Suppressor macrophage treated with lipopolysaccharide for 4 hours (primary cell): ENCODE measurements at regions not wholly inside any gene's neighbourhood (a gene's known extent, or its start where the extent isn't known, plus 50 kb on each side); places are given as distances from the start of the nearest gene placed in this dataset.
A peak's percentile ranks its signal among the peaks of the same experiment; 100 is the strongest.
"Not testable (repeated sequence)": the region's sequence is repeated elsewhere in the genome, so short reads cannot be mapped to it uniquely, and the experiment has no call there.

Source experiments
- DNase-seq: peaks from one replicate; pipeline ENCODE4 v3.0.0-alpha.2; 2020

DNA sequence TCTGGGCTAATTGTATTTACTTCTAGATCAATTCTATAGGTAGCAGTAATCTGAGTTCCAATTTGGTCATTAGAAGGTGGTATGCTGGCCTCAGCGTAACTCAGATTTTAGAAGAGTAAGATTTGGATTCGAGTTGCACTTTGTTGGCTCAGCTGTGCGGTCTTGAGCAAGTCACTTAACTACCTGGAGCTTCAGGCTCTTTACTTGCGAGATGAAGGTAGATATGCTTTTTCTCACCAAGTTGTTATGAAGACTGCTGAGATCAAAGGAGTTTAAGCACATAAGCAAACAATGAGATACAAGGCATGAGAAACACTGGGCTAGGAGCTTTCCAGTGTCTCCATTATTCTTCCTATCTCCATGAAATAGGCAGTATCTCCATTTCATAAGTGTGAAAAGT lies 133.8 kb upstream of the RANBP3L start:
- DNase-seq, result no peak

DNA sequence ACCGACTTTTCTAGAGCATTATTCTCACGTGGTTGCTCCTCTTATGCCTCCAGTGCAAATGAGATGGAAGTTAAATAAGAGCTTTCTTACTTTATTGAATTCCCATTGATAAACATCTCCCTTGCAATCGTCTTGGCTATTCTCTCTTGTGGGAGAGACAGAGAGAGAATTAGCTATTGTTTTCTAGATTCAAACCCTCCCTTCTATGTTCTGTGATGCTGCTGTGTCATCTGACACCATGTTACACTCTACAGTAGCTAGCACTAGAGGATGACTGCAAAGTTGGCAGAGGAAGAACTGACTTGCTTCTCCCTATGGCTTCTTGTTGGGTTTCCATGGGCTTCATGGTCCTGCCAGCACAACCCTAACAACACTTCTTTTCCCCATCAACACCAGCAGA lies 134.6 kb upstream of the RANBP3L start:
- DNase-seq, result no peak

DNA sequence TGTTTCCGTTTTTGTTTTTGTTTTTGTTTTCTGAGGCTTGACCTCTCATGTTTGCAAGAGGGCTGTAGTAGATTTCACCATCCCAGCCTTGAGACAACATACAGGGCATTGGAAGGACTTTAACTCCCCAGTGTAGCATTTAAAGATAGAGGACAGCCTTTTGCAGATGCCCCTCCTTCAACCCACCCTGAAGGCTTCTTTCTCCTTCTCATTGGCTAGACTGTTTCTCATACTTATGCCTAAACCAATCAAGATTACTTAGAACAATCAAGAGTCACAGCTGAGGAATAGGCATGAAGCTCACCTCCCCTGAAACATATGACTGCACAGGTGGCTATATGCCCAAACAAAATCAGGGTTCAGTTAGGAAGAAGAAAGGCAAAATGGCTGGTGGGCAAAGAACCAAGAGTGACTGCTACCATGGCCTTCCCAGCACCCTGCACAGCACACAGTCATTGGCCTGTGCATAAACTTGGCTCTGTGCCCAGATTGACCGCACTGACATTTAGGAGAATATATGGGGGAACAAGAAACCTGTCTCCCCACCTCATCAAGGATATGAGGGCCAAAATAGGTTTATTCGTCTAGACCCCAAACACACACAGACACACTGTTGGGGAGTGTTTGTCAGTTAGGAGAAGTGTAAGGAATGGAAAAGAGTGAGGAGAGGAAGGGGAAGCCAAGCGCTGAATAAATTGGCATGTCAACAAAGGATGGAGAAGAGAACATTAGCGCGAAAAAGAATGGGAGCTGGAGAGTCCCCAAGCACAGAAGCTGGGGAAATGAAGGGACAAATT lies 137.3 kb upstream of the RANBP3L start:
- no peak for DNase-seq

DNA sequence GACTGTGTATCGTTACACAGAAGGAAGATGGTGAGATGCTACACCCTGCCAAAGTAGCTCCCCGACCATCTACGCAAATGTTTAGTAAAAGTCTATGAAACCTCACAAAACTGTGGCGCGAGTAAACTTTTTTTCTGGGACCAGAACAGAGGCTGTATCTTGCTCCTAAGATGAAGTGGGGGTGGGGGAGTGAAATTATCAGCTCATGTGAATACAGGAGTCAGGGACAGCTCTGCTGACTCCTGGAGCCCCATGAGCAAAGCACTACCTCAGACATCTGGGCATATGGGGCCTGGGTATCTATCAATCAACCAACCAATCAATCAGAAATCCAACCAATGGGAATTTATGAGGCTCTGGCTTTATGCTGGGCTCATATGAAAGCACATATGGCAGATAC lies 138.6 kb upstream of the RANBP3L start:
- no peak for DNase-seq

DNA sequence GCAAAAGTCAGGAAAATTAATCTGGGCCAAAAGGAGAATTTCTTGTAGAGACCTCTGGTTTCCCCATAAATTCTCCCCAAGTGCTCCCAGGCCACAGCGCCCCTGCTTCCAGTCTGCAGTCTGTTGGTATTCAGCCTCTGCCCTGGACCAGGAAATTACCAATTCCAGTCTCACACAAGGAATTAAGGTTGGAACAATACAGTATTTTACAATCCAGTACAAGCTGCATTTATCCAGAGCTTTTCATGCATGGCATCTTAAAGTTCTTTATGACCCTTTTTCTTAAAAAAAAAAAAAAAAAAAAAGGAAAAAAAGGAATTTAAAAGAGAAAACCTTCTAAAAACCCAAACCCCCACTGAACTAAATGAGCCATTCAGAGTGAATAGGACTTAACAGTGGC lies 139.6 kb upstream of the RANBP3L start:
- no peak for DNase-seq

DNA sequence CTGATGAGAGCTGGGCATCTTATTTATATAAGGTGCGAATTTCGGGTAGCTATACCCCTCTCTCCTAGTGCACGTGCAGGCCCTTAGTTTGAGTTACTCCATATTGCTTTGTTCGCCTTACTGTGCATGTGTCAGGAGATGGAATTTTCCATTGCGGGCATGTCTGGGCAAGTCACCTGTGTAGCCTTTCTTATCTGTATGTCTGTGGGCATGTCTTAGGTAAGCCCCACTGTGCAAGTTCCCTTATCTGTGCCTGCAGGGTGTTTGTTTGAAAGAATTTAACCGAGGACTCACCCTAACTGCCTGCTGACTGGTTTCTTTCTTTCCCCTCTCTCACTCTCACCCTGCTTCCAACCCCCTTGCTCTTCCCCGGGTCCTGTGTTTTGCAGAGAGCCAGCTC lies 140.7 kb upstream of the RANBP3L start:
- no peak for DNase-seq

DNA sequence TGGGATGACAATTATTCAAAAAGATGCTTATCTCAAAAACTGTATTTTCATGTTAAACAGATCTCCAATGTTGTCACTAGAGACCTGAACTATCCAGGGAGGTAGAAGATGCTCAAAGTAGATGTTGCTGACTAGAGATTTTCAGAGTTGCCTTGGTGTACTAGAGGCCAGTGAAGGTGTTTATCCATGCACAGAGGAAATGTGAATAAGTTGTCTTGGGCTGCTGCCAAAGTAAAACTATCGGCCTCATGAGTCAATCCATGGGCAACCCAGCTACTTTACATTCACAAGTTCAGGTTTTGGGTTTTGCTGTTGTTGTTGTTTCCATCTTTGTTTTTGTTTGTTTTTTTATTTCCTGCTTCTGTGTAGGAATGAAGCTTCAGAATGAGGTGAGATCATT lies 141.1 kb upstream of the RANBP3L start:
- peak; percentile 24 for DNase-seq

DNA sequence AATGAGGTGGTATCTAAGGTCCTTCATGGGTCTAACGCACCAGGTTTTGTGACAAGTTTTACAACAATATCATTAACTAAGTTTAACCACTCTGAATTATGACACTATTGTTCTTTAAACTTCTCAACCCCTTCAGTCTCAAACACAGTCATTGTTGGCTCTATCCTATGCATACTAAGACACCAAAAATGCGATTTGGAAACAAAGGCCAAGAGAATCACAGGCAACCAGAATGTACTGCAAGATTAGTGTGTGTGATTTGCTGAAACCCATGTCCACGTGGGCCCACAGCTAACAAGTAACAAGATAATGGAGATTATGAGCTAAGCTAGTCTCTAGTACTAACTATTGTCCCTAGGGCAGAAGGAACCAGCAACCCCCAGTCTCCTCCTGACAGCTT lies 142.2 kb upstream of the RANBP3L start:
- no peak for DNase-seq

DNA sequence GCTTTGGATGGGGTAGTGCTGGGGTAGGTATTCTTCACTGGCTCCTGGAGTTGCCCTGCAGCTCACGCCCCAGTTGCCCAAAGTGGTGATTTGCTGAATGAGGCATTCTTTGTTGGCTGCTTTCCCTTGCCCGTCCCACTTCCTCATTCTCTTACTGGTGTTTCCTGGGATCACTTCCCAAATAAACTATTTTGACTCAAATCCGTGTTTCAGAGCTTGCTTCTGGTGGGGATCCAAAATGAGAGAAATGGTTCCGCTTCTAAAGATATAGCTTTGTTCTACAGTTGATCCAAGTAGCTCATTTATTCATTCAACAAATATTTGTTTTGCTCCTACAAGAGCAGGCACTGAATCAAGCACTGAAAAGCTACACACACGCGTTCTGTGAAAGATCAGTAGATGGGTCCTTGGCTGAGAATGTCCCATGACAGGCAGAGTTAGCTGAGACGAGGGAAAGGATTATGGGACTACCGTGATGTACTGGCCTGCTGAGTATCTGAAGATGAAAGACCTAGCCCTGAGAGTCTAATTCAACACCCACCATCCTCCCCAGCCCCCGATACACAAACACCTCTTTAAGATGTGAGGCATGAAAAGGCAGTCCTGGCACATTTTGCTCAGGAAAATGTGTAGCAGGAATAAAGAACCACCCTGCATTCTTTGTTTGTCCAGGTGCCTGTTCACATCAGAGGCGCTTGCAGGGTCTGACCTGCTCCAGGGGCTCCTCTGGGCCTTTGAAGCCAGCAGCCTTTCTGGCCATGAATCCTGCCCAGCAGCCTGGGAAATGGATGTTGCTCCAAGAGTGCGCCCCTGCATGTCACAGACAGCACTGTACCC lies 143.1 kb upstream of the RANBP3L start:
- DNase-seq, result peak; percentile 69

DNA sequence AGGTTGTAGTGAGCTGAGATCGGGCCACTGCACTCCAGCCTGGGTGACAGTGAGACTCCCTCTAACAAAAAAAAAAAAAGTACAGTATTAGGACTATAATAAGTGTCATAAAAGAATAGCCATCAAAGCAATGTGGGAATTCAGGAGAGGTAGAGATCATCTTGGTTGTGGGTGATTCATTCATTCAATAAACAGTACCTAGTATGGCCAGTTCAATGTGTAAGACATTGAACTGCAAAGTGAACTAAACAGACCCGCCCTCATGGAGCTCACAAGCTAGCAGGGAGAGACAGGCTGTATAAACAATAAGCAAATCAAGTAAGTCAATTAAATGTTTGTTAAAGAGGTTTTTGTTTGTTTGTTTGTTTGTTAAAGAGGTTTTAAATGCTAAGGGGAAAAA lies 146.1 kb upstream of the RANBP3L start:
- no peak for DNase-seq

DNA sequence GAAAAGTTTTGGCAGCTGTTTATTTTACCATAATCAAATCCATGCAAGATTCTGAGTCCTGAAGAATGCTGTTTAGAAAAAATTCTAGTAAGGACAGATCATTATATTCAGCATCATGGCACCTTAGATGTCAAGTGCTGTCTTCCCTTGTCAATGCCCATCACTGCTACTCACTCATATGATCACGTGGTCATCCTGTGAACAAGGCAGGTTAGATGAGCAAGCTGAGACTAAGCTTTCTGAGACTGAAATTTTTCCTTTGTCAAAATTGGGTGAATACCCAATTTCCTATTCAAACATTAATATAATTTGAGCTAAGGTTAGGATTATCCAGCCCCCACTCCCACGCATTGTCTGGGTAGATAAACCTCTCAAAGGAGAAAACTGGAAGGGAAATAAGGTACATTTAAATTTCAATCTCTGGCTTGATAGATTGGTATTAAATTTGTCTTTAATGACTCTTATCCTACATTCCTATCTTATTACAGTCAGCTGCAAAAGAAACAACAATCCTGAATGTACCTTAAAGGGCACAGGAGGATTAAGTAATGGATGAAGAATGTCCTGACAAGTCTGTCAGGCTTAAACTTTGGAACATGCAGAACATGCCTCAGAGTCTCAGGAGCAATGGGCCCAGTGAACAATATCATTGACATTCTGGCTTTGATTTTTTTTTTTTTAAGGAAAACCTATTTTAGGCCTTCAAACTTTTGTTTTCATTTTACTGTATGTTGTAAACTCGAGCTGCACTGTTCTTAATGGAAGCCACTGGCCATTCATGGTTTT lies 148.7 kb upstream of the RANBP3L start:
- no peak for DNase-seq

DNA sequence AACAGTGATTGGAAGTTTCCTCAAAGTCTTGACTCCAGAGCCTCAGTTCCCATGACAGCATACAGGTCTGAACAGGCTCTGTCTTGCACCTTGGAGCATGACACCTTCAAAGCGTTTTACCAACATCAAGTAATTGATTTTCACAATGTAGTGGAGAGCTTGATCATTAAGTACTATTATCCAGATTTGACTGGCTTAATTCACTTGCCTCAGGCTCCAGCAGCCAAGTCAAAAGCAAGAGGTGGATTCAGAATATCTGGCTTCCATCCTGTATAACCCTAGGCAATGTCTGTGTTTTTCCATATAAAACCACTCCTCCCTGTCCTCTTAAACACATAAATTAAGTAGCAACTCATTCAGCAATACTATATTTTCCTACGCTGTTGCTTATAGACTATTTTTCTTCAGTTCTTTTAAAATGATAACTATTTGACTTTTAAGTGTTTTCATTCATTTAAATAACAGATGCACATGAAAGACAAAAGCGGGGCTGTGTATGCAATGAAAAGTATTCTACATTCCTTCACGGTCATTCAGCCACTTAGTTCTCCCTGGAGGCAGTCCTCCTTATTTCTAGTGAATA lies 150.8 kb upstream of the RANBP3L start:
- DNase-seq, result no peak

DNA sequence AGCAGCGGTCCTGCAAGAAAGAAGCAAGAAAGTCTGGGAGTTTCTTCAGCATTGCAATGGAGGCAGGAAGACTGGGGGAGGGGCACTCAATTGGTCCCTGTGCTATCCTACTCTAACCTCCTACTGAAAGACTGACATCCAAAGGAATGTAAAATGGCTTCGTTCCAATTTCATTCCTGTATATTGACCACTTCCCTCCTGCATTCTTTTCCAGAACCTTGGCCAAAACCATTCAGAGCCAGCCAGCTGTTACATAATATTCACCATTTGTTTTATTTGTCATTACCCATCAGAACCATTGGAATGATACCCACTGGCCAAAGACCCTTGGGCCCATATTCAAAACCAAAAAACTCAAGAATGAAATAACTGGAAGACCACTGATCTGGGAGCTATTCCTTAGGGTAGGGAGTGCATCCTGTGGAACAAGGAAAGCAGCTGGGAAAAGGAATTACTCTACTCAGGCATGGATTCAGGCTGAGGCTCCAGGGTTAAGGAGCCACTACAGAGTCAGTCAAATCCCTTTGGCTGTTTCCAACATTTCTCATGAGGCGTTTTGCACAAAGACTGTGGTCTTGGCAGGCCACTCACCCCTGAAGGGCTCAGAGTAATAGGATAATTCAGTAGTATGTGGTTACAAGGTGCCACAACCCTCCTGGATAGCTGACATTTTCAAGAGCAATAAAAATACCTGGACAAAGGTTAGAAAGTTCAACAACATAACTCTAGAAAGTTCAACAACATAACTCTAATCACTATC lies 148.7 kb upstream of the SLC1A3 start:
- no peak for DNase-seq

DNA sequence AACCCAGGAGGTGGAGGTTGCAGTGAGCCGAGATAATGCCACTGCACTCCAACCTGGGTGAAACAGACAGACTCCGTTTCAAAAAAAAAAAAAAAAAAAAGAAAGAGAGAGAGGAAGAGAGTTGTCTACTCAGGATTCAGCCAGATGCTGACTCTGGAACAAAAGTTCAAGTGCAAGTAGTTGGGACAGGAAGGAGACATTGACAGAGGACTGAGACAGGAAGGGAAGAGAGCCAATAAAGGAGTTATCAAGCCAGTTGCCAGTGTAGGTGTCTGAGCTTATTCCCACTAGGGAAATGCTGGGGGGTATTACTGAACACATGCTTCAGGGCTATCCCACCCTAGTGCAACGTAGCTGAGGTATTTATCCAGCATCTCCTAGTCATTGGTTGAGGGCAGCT lies 147.7 kb upstream of the SLC1A3 start:
- no peak for DNase-seq

DNA sequence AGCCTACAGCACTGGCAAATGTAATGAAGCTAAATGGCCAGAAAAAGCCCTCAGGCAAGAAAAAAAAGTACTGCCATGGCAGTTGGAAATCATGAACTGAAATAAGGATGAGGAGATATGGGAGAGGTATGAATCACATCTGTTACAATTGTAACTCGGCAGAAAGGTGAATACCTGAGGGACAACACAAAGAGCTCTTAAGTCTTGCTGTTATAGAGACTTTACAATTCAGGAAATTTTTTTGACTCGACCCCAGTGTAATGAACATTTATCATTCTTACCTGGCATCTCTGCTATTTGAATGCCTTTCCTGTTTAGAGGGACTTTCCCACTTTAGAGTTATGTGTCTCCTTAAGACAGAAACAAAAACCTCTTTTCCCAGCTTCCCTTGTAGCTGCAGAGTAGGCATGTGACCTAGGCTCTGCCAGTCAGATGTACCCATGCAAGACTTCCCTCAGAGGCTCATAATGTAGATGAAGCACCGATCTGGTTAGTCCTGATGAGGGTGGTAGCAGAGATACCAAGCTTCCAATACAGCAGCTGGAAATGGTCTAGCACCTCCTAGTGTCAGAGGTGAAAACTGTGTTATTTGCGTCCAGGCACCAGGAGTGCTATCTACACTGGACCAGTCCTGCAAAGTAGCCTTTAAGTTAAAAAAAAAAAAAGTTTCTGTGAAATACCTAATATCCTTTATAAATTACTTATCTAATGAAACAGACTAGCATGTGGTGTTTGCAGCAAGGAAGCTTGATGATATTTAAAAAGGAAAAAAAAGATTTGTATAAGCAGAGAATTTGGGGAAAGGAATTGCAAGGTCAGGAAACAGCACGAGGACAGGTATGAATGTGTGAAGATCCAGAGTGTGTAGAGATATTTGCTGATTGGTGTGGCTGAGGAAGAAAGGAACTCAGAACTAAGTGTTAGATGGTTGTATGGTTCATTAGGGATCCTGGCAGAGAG lies 146.9 kb upstream of the SLC1A3 start:
- DNase-seq, result peak; percentile 25

DNA sequence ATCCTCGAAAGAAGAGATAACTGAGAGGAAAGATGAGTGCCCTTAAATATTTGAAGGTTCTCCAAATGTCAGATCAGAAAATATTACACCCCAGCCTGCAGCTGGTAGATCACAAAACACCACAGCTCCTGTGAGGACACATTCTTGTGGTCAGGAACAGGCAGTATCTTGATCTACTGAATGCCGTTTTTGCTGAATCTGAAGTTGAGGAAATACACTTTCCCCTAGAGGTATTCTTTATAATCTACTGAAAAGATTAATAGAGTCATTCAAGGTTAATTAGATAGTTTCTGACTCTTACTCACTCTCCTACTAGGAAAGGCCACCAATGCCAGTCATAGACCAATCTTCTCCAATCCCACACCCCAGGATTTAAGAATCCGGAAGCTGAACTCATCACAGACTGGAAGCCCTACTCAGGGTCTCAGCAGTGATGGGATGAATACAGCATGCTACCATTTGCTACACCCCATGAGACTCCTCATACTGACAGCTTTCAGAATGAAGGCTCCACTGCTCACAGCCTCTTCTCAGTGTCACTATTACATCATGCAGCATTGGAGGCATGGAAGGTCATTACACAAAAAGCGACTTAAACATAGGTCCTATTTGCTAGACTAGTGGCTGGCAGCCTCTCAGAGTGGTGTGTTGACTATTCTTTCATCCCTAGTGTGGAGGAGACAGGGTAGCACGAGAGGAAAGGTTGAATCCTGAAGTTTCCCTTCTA lies 143.9 kb upstream of the SLC1A3 start:
- no peak for DNase-seq

DNA sequence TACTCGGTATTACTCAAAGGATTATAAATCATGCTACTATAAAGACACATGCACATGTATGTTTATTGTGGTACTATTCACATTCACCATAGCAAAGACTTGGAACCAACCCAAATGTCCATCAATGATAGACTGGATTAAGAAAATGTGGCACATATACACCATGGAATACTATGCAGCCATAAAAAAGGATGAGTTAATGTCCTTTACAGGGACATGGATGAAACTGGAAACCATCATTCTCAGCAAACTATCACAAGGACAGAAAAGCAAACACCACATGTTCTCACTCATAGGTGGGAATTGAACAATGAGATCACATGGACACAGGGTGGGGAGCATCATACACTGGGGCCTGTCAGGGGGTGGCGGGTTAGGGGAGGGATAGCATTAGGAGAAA lies 130.5 kb upstream of the SLC1A3 start:
- not testable (repeated sequence) for DNase-seq

DNA sequence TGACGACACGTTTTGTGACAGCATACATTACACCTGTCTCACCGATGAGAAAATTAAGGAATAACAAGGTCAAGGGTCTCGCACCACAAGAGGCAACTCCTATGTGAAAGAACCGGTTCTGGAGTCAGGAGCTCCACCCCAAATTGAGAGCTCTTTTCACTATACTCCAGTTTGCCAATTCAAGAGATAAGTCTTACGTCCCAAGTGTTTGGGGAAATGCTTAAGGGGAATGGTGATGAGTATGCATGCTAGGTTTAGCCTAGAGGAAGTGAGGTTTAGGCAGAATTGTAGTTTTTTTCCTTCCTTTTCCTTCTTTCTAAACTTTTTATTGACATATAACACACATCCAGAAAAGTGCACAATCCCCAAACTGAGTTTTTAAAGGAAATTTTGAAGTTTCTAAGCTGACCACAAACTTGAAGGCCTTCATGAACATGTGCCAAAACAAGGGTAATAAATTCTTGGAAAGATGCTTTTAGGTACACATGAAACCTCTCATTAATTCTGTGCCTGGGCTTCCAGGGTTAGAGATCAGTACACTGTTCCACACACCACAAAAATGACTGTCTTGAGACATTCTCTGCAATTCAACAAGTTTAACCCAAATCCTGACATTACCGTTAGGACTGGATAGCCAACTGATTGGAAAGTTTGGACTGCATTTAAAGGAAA lies 127.6 kb upstream of the SLC1A3 start:
- no peak for DNase-seq

DNA sequence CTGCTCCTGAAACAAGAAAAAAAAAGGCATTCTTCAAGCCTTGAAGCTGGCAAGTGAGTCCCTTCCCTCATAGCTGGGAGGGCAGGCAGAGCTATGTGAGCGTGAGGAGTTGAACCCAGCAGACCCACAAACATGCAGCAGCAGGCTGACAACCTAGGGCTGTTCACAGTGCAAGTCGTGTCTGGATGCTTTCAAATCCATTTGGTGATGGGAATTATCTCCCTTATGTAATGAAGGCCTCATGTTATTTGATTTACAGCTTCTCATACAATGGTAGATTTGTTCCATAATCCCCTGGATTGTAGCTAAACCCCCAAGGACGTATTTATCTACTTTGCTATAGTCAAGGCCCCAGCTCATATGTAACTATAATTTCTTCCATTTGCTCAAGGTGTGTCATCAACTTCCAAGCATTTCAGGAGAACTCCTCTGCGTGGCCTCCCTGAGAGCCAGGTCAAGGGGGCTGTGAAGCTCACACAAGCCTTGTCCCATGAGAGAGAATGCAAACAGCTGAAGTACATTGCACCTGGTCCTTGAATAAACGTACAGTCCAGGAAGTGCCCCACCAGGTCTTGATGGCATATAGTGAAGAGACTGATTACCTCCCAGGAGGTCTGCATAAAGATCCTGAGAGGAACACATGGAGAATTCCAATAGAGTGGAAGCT lies 124.8 kb upstream of the SLC1A3 start:
- no peak for DNase-seq
